ENCODE measurements at regions not wholly inside any gene's neighbourhood (a gene's known extent, or its start where the extent isn't known, plus 50 kb on each side); places are given as distances from the start of the nearest gene placed in this dataset.
"Not testable (repeated sequence)": the region's sequence is repeated elsewhere in the genome, so short reads cannot be mapped to it uniquely, and the experiment has no call there.

- no peaks in the 10 kb centered on the region for H3K9me3 ChIP-seq
- no peaks in the 10 kb centered on the region for H3K4me1 ChIP-seq
- H3K4me3 ChIP-seq (ENCODE audit: low read depth, low read length) = no peak overlapping the region
- DNase-seq = no peak
- no peak for TF ChIP-seq CTCF (IDR thresholded peaks at IDR 0.05; ENCODE audit: low read depth, low read length)
- H3K36me3 ChIP-seq = no peaks in the 10 kb centered on the region
- H3K27me3 ChIP-seq = 0 out of 2 replicates have a peak, but pooled peaks cover 7% of the 10 kb centered on the region
Observed at GRCh38 chr11:70894566-70895365, 357.6 kb downstream of the SHANK2 start.

GRCh38 chr11:70895366-70895670 is 357.1 kb downstream of the SHANK2 start:
- no peaks in the 10 kb centered on the region for H3K9me3 ChIP-seq
- H3K4me1 ChIP-seq = no peaks in the 10 kb centered on the region
- H3K27me3 ChIP-seq = 0 out of 2 replicates have a peak, but pooled peaks cover 7% of the 10 kb centered on the region
- H3K36me3 ChIP-seq = no peaks in the 10 kb centered on the region
- DNase-seq = no peak
- no peak for TF ChIP-seq CTCF (IDR thresholded peaks at IDR 0.05; ENCODE audit: low read depth, low read length)
- no peak overlapping the region for H3K4me3 ChIP-seq (ENCODE audit: low read depth, low read length)

GRCh38 chr11:70897429-70897828 is 354.9 kb downstream of the SHANK2 start:
- Histone ChIP-seq H3K36me3 (no peaks in the 10 kb centered on the region), H3K27me3 (0 out of 2 replicates have a peak, but pooled peaks cover 7% of the 10 kb centered on the region), H3K4me3 (ENCODE audit: low read depth, low read length) (no peak overlapping the region), H3K4me1 (no peaks in the 10 kb centered on the region), H3K9me3 (no peaks in the 10 kb centered on the region)
- DNase-seq = no peak
- no peak for TF ChIP-seq CTCF (IDR thresholded peaks at IDR 0.05; ENCODE audit: low read depth, low read length)

- H3K36me3 ChIP-seq = no peaks in the 10 kb centered on the region
- no peak for DNase-seq
- TF ChIP-seq CTCF (IDR thresholded peaks at IDR 0.05; ENCODE audit: low read depth, low read length) = no peak
- H3K27me3 ChIP-seq = 0 out of 2 replicates have a peak, but pooled peaks cover 7% of the 10 kb centered on the region
- H3K9me3 ChIP-seq = no peaks in the 10 kb centered on the region
- no peak overlapping the region for H3K4me3 ChIP-seq (ENCODE audit: low read depth, low read length)
- no peaks in the 10 kb centered on the region for H3K4me1 ChIP-seq
Observed at GRCh38 chr11:70899616-70900015, 352.8 kb downstream of the SHANK2 start.

- Histone ChIP-seq H3K27me3 (no peaks in the 10 kb centered on the region), H3K4me3 (ENCODE audit: low read depth, low read length) (no peak overlapping the region), H3K9me3 (no peaks in the 10 kb centered on the region), H3K4me1 (no peaks in the 10 kb centered on the region), H3K36me3 (no peaks in the 10 kb centered on the region)
- no peak for DNase-seq
- no peak for TF ChIP-seq CTCF (IDR thresholded peaks at IDR 0.05; ENCODE audit: low read depth, low read length)
Observed at GRCh38 chr11:70900540-70900939, 351.8 kb downstream of the SHANK2 start.

- no peaks in the 10 kb centered on the region for H3K4me1 ChIP-seq
- TF ChIP-seq CTCF (IDR thresholded peaks at IDR 0.05; ENCODE audit: low read depth, low read length) = no peak
- DNase-seq = no peak
- H3K27me3 ChIP-seq = no peaks in the 10 kb centered on the region
- H3K9me3 ChIP-seq = no peaks in the 10 kb centered on the region
- no peak overlapping the region for H3K4me3 ChIP-seq (ENCODE audit: low read depth, low read length)
- H3K36me3 ChIP-seq = no peaks in the 10 kb centered on the region
Observed at GRCh38 chr11:70901951-70902521, 350.3 kb downstream of the SHANK2 start.

- H3K4me1 ChIP-seq; H3K4me3 ChIP-seq (ENCODE audit: low read depth, low read length); H3K36me3 ChIP-seq; H3K9me3 ChIP-seq; H3K27me3 ChIP-seq; DNase-seq: not testable (repeated sequence)
Observed at GRCh38 chr11:70903229-70903628, 349.1 kb downstream of the SHANK2 start.

Measured in BE2C (cell line).